Body of pancreas (tissue), 4 donors: ENCODE measurements at regions not wholly inside any gene's neighbourhood (a gene's known extent, or its start where the extent isn't known, plus 50 kb on each side); places are given as distances from the start of the nearest gene placed in this dataset.

ENCODE experiments used
- CTCF ChIP-seq, 7 experiments: fragments of 450-650 bp in 4 of 7; fragments of 200-600 bp in 3 of 7; sonication (generic) in 3 of 7; IDR thresholded peaks; one replicate each; pipeline ENCODE4 v1.5.1; 2016 to 2019; ENCODE audit warnings: antibody characterized with exemption in 7 of 7
- POLR2A ChIP-seq, 3 donors: fragments of 450-650 bp; IDR thresholded peaks; one replicate each; pipeline ENCODE4 v1.6.1; 2016; ENCODE audit warnings: antibody characterized with exemption in 3 of 3, mild to moderate bottlenecking in 2 of 3

DNA sequence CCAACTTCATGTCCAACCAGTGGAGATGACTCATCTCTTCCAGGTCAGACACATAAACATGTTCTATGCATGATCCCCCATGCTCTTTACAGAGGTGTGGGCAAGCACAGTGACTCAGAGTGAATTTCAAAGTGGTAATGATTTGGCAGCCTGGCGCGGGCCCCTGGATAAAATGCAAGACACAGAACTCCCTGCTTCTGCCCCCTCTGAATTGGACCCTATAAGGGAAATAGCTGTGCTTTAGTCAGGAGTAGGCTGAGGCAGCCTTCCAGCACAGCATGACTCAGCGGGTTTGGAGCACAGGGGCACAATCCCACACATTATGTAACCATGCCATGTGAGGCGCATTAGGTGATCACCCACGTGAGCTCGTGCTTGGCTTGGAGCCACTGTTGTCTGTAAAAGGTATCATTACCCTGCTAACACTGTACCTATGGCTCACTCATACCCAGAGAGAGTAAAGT, 127.4 kb downstream of the C6orf118 start:
- TF ChIP-seq CTCF (IDR thresholded peaks at IDR 0.05) = no peak
- TF ChIP-seq POLR2A (IDR thresholded peaks at IDR 0.05) = no peak
